ENCODE measurements at regions not wholly inside any gene's neighbourhood (a gene's known extent, or its start where the extent isn't known, plus 50 kb on each side); places are given as distances from the start of the nearest gene placed in this dataset.

DNA sequence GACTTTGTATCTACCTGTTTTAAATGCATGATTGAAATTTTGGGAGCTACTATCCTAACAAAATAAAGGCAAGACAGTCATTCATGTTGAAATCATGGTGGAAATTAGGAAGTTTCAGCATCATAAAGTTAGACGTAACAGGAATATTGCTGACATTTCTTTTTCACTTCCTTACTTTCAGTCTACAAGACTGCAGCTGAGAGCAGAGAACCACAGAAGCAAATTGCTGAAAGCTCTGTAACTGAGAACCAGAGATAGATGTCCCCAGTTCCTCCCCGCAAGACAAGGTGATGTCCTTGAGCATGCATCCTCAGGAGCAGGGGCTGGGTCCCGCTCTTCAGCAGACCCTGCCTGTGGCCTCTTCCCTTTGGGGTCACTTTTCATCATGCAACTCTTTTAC, 466.3 kb upstream of the POM121L12 start:
- TF ChIP-seq POLR2AphosphoS5 (IDR thresholded peaks at IDR 0.05) (no peak), POLR2A (IDR thresholded peaks at IDR 0.05; ENCODE audit: low read depth) (no peak), EP300 (IDR thresholded peaks at IDR 0.05) (no peak)
- TF ChIP-seq, protein P1, sequence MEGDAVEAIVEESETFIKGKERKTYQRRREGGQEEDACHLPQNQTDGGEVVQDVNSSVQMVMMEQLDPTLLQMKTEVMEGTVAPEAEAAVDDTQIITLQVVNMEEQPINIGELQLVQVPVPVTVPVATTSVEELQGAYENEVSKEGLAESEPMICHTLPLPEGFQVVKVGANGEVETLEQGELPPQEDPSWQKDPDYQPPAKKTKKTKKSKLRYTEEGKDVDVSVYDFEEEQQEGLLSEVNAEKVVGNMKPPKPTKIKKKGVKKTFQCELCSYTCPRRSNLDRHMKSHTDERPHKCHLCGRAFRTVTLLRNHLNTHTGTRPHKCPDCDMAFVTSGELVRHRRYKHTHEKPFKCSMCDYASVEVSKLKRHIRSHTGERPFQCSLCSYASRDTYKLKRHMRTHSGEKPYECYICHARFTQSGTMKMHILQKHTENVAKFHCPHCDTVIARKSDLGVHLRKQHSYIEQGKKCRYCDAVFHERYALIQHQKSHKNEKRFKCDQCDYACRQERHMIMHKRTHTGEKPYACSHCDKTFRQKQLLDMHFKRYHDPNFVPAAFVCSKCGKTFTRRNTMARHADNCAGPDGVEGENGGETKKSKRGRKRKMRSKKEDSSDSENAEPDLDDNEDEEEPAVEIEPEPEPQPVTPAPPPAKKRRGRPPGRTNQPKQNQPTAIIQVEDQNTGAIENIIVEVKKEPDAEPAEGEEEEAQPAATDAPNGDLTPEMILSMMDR (IDR thresholded peaks at IDR 0.05), result no peak
